NCI-H1092 (cell line): ENCODE measurements at regions not wholly inside any gene's neighbourhood (a gene's known extent, or its start where the extent isn't known, plus 50 kb on each side); places are given as distances from the start of the nearest gene placed in this dataset.

Source experiments
- DNase-seq: peaks from one replicate; lab custom pipeline; 2025; lab: John Stamatoyannopoulos, UW

GRCh38 chr6:47116086-47116485 lies 74.0 kb upstream of the ADGRF1 start:
- DNase-seq: no peak

- no peak for DNase-seq
Observed at GRCh38 chr6:47114460-47114859, 72.3 kb upstream of the ADGRF1 start.

- DNase-seq: no peak
Observed at GRCh38 chr6:47112317-47112716, 70.2 kb upstream of the ADGRF1 start.

- no peak for DNase-seq
Observed at GRCh38 chr6:47111685-47112084, 69.6 kb upstream of the ADGRF1 start.

GRCh38 chr6:47109281-47109680 lies 67.1 kb upstream of the ADGRF1 start:
- DNase-seq: no peak

- no peak for DNase-seq
Observed at GRCh38 chr6:47106721-47107197, 64.6 kb upstream of the ADGRF1 start.

- no peak for DNase-seq
Observed at GRCh38 chr6:47106216-47106615, 64.1 kb upstream of the ADGRF1 start.

- no peak for DNase-seq
Observed at GRCh38 chr6:47105469-47106178, 63.5 kb upstream of the ADGRF1 start.

- no peak for DNase-seq
Observed at GRCh38 chr6:47103931-47104330, 61.8 kb upstream of the ADGRF1 start.

- DNase-seq: no peak
Observed at GRCh38 chr6:47102331-47102730, 60.2 kb upstream of the ADGRF1 start.

- DNase-seq: no peak
Observed at GRCh38 chr6:47098570-47098993, 56.5 kb upstream of the ADGRF1 start.

GRCh38 chr6:47097092-47097945 lies 55.2 kb upstream of the ADGRF1 start:
- DNase-seq: peak; percentile 68

- no peak for DNase-seq
Observed at GRCh38 chr6:47096211-47096895, 54.2 kb upstream of the ADGRF1 start.

- DNase-seq: no peak
Observed at GRCh38 chr6:47094241-47094925, 52.3 kb upstream of the ADGRF1 start.

- DNase-seq: no peak
Observed at GRCh38 chr6:47093169-47093568, 51.0 kb upstream of the ADGRF1 start.

GRCh38 chr6:47091886-47092668 lies 49.9 kb upstream of the ADGRF1 start:
- no peak for DNase-seq
